Activated T-cell treated with anti-CD3 and anti-CD28 coated beads for 24 hours (primary cell): ENCODE measurements at regions not wholly inside any gene's neighbourhood (a gene's known extent, or its start where the extent isn't known, plus 50 kb on each side); places are given as distances from the start of the nearest gene placed in this dataset.
"Not testable (repeated sequence)": the region's sequence is repeated elsewhere in the genome, so short reads cannot be mapped to it uniquely, and the experiment has no call there.

ENCODE experiments used
- DNase-seq: peaks from one replicate; pipeline ENCODE4 v3.0.0-alpha.2; 2020; ENCODE audit warnings: low read depth

- not testable (repeated sequence) for DNase-seq
These were observed 82.5 kb upstream of the ANKRD1 start for GRCh38 chr10:91003379-91003778.

DNA sequence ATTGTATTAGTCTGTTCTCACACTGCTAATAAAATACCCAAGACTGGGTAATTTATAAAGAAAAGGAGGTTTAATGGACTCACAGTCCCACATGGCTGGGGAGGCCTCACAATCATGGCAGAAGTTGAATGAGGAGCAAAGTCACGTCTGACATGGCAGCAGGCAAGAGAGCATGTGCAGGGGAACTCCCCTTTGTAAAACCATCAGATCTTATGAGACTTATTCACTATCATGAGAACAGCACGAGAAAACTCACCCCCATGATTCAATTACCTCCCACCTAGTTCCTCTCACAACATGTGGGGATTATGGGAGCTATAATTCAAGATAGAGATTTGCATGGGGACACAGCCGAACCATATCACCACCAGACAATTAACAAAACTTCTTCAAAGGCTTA is 84.4 kb upstream of the ANKRD1 start:
- not testable (repeated sequence) for DNase-seq

DNA sequence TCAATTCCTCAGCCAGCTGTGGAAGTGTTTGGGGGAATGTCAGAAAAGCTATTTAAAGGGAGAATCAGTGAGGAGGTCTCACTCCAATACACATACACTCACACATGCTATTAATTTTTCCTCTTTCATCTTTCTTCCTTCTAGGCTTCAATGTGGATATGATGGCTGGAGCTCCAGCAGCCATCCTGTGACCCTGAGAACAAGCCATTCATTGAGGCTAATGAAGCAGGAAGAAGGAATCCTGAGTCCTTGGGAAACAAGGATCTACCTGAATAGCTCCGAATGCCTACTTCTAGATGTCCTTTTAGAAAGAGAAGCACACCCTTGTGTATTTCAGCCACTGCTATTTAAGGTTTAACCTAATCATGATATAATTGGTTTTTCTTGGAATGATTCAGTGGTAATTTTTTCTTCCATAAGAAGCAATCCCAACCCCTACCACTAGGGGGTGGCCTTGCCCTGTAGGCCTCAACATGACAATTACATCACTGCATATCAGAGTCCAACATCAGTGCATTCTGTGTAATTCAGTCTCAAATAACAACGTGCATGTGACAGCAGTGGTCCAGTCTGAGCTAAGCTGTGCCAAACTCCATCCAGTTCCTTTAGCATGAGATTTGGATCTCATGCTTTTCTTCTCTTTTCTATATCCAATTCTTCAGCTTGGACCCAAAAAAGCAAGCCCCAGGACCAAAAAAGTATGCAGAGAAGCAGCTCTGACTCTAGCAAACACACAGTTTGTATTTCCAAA is 85.3 kb upstream of the ANKRD1 start:
- DNase-seq = peak; percentile 60

DNA sequence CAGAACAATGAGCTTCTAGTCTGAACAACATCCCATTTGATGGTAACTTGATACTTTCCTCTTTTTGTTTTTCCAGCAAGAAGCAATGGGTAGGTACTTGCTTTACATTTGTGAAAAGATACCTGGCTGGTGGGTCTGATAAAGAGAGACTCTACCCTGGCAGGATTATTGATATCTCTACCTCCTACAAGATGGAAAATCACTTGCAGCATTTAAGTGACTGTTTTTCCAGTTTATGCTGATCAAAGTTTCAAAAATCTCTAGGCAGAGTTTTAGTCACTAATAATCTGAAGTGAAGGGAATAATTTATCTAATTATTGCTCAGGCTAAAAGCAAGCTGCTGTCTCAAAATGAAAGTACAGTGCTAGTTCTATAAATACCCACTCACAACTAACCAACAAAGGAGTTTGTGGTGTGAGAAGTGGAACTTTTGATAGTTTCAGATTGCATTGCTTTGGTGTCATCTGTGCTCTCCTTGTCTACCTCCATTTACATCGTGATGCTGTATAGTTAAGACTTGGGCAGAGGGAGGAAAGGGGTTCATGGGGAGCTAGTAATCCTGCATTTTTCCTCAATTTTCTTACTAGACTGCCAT is 86.0 kb upstream of the ANKRD1 start:
- DNase-seq = no peak

DNA sequence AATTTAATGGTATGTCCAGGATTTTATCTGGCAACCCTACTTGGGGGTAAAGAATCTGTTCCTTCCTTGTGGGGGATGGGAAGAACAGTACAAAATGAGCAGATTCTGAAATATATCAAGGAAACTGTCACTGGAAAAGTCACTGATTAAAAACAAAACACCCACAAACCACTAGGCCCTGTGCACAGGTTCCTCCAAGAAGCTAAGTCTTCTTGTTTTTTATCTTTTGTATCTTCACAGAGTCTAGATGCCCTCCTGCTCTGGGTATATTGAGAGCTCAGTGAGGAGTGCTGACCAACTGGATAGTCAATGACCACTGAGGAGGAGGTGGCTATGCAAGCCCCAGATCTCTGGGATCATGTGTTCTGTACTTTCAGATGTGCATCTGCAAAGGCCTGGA is 86.8 kb upstream of the ANKRD1 start:
- DNase-seq = no peak

DNA sequence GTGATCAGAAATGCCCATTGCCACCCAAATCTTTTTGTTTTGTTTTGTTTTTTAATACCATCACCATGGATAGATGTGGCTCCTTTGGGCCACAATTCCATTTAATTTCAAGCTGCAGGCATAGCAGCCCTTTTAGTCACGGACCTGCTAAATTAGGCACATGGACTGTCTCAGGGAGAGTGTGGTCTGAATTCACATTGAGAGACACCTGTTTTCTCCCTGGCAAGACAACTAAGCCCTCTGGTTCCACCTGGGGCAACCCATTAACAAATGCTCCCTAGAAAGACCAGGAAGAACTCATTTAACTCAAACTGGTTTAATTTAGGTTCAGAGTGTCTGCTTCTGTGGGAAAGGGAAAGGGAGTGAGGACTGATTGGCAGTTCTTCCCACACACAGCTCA is 88.2 kb upstream of the ANKRD1 start:
- no peak for DNase-seq

DNA sequence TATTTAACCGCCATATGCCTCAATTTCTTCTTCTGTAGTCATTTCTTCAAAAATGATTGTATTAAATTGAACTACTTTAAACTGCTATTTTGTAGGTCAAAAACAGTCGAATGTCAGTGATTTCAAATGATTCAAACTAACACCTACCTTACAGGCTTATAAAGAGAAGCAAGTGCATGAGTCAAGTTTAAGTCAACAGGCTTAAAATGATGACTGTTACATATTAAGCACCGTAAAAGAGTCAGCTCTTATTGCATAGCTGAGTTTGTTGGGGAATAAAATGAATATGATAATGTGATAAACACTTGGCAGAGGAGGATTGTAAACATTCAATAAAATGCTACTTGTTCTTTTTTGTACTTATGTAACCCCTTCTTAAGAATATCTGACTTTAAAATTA is 90.1 kb upstream of the ANKRD1 start:
- no peak for DNase-seq

- no peak for DNase-seq
These were observed 91.6 kb upstream of the ANKRD1 start for GRCh38 chr10:91012502-91012901.

DNA sequence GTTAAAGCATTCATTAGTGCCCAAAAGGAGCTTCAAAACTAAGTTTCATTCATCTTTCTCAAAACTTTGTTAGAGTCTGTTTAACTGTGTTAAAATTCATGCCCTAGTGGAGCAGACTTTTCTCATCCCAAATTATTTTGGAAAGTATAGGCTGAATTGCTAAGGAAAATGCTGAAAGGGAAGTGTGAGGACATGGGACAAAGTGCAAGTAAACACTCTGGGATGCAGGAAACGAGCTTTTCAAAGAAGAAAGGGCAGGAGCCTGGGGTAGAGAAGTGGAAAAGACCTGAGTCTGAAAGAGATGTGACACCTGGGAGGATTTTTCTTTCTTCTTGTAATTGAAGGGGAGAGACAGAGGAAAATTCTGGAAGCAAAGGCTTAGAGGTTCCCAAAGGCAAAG is 93.1 kb upstream of the ANKRD1 start:
- DNase-seq = no peak

DNA sequence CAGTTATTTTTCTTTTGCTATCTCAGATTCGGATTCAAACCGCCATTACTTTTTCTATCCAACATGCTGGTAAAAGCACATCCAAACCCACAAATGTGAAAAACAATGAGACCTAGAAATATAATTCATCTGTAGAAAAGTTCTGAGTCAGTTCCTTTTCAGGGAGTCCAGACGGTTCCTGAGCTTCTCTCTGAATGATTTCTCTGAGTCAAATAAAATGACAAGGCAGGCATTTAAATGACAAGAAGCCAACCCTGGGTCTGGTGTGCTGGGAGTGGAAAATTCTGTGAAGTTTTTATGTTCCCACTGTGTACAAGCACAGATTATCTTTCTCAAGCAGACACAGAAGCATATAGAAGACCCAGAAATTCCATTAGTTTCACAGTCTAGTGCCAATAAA is 96.3 kb upstream of the ANKRD1 start:
- DNase-seq = no peak

GRCh38 chr10:91021901-91022300 is 101.0 kb upstream of the ANKRD1 start:
- no peak for DNase-seq

DNA sequence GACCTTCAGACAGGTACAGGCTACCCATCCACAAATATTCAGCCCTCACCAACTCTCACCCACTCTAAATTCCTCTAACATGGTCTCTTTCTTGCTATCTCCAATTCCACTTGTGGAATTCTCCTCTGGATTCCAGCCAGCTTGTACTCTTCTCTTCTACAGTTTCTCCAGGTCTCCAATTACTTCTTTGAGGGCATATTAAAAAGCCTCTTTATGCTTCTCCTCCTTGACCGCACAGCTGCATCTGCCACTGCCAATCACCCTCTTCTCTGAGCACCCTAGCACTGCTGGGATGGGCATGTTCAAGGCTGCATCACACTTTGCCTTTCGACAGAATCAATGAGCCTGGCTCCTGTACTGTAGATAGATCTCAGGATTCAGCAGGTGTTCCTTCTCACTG is 101.5 kb upstream of the ANKRD1 start:
- no peak for DNase-seq

- no peak for DNase-seq
These were observed 102.2 kb upstream of the ANKRD1 start for GRCh38 chr10:91022924-91023699.

DNA sequence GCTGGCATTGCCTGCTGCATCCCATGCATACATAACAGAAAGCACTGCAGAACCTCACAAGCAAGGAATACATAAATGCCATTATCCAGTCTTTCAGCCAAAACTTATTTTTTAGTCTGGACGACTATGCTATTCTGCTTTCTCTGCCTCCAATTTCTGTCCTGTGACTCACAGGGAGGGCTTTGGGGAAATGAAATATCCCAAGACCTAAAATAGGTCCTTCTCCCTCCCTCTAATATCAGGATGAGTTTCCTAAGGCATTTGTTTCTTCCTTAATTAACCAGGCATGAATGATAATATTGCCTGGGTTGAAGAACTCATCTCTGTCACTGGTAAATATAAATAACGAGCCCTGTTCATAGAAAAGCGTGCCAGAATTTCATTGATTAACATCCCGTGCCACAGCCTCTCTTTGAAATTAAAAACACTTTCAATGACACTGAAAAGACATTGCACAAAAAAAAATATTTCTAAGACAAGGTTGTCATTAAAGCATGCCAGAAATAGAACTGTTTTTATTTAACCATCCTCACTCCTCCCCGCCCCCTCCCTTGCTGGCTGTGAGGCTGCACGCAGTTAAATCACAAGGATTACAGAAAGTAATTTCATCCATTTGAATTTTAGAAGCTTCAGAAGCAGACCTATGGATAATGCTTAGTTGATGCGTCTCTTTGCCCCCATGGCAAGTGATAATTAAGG is 103.0 kb upstream of the ANKRD1 start:
- DNase-seq = no peak

DNA sequence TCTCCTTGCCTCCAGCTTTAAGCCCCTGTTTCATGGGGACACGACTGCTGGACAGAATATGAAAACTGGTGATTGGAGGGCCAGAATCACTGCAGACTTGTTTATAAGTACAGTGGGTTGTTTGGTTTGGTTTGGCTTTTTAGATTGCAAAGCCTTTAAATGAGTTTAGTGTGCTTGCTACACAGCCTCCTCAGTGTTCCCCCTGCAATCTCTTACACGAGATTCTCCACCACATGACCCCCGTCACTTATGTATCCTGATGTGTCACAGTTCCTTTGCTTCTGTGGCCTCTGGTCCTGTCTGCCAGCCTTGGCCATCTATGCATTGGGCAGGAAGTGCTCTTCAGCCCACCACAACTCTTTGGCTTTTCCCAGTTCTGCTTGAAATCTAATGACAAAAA is 103.7 kb upstream of the ANKRD1 start:
- no peak for DNase-seq

- DNase-seq = no peak
These were observed 111.8 kb upstream of the ANKRD1 start for GRCh38 chr10:91032611-91033206.

GRCh38 chr10:91033324-91033950 is 112.5 kb upstream of the ANKRD1 start:
- DNase-seq = no peak

DNA sequence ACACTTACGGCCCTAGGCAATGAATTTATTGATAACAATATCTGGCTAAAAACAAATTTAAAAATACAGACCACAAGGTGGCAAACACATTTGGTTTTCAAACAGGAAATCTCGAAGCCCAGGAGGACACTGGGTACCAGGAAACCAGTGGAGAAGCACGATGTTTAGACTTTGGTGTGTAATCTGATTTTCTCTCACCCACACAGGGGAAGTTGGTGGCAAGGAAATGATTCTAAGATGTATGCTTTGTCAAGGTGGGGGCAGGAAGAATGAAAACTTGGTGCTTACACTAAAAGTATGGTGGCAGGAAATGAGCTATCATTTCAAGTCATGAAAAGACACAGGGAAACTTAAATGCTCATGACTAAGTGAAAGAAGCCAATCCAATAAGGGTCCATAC is 113.2 kb upstream of the ANKRD1 start:
- peak; percentile 7 for DNase-seq

- DNase-seq = no peak
These were observed 113.7 kb upstream of the ANKRD1 start for GRCh38 chr10:91034494-91035159.

DNA sequence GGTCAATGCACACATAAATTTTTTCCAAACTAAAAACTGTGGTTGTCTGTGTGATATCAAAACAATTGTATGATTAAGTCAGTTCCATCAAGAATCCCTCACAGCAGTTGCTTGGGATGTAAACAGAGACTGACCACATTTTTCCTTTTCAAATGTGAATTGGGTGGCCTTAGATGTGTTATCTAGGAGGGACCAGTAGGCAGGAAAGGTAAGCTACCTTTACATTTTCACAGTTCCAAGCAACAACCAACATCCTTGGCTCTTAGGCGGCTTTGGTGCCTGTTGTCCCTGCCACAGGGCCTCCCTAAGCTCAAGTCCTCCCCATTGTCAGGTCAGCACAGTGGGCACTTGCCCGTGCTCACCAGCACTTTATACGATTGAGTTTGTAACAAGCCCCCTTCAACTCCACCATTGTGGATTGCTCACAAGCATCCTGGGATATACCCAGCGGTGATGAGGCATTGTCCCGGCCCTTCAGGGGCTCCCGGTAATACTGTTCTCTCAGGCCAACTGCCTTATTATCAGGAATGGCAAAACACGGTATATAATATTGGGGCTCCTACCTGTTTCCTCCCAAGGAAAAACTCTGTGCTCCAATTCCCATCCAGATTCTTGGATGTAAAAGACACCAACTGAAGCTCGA is 114.9 kb upstream of the ANKRD1 start:
- DNase-seq = no peak
